K562 (cell line): ENCODE measurements at regions not wholly inside any gene's neighbourhood (a gene's known extent, or its start where the extent isn't known, plus 50 kb on each side); places are given as distances from the start of the nearest gene placed in this dataset.

Experiments
- ATAC-seq: fragments of 200-7000 bp; cut with Tn5 transposase; 3 replicates; pipeline ENCODE4 v1.9.1; 2020; ENCODE audit warnings: moderate library complexity
- BruUV-seq: library from RNA; stranded (reverse); fragments of 400-500 nt; replicated peaks from 2 replicates; lab custom pipeline; 2021; lab: Mats Ljungman, UMichigan
- CTCF ChIA-PET: fragments of 300-600 bp; formaldehyde crosslinking; extraction: SDS; loops from one replicate; lab custom pipeline; 2021; ENCODE audit warnings: low intra/inter-chr PET ratio; lab: Yijun Ruan, JAX
- POLR2A ChIA-PET: fragments of 300-600, 350-650 bp; sonication (Branson Sonifier 250); formaldehyde crosslinking; extraction: SDS; loops from one replicate; lab custom pipeline; 2021; ENCODE audit warnings: antibody characterized with exemption, inconsistent platforms; lab: Yijun Ruan, JAX
- DNase-seq, 4 experiments: peaks; one replicate each; pipeline versions ENCODE4 v3.0.0 to v3.0.0-alpha.2; 2011 to 2018; ENCODE audit warnings: low spot score in 3 of 4, mixed read lengths in 3 of 4; ENCODE audit errors: extremely low read depth in 1 of 4
- FAIRE-seq: peaks from 2 replicates; lab custom pipeline; 2011; peaks lifted over from hg19 to GRCh38; lab: Jason Lieb, UNC
- H2AFZ ChIP-seq: 2 replicates; pipeline ENCODE4 v1.6.0; 2011; ENCODE audit warnings: low read depth, low read length, control low read depth, inconsistent platforms
- H3K27ac ChIP-seq: fragments of 200-600 bp; 3 replicates; pipeline ENCODE4 v1.8.0; 2011; ENCODE audit warnings: low read depth, mild to moderate bottlenecking, control low read depth, inconsistent platforms, low read length, moderate library complexity, mixed read lengths; ENCODE audit errors: extremely low read depth
- H3K27me3 ChIP-seq, 2 experiments: fragments of 300-600 bp in 1 of 2; 2 replicates in 1 of 2; 3 replicates in 1 of 2; pipeline versions ENCODE4 v1.6.0 to v1.8.0; 2011; ENCODE audit warnings: inconsistent platforms in 2 of 2, low read length in 2 of 2, mild to moderate bottlenecking in 1 of 2, mixed read lengths in 1 of 2, moderate library complexity in 1 of 2; ENCODE audit not compliant: control insufficient read depth in 2 of 2, insufficient read depth in 2 of 2
- H3K36me3 ChIP-seq: fragments of 300-600 bp; 3 replicates; pipeline ENCODE4 v1.8.0; 2011; ENCODE audit warnings: mild to moderate bottlenecking, low read length, inconsistent platforms; ENCODE audit not compliant: control insufficient read depth, insufficient read depth
- H3K4me1 ChIP-seq, 2 experiments: fragments of 200-600 bp in 1 of 2; replicated peaks in 1 of 2; 2 replicates in 1 of 2; 3 replicates in 1 of 2; pipeline versions ENCODE4 v1.5.1 to v1.8.0; 2011; ENCODE audit warnings: inconsistent platforms in 2 of 2, low read length in 2 of 2, mild to moderate bottlenecking in 1 of 2, mixed read lengths in 1 of 2, moderate library complexity in 1 of 2; ENCODE audit not compliant: control insufficient read depth in 2 of 2, insufficient read depth in 2 of 2
- H3K4me2 ChIP-seq: 2 replicates; pipeline ENCODE4 v1.6.1; 2011; ENCODE audit warnings: low read length, control low read depth, inconsistent platforms, mixed read lengths; ENCODE audit not compliant: insufficient read depth
- H3K4me3 ChIP-seq: fragments of 200-600 bp; sonication (generic), shearing (Covaris generic); 2 replicates; pipeline ENCODE4 v1.5.1; 2016; ENCODE audit warnings: control low read depth, inconsistent platforms
- H3K79me2 ChIP-seq: fragments of 200-600 bp; 3 replicates; pipeline ENCODE4 v1.8.0; 2011; ENCODE audit warnings: low read length, inconsistent platforms; ENCODE audit not compliant: control insufficient read depth, insufficient read depth
- H3K9ac ChIP-seq, 2 experiments: 2 replicates each; pipeline versions ENCODE4 v1.6.0 to v1.6.1; 2011; ENCODE audit warnings: low read depth in 2 of 2, low read length in 2 of 2, control low read depth in 1 of 2, inconsistent platforms in 1 of 2, mild to moderate bottlenecking in 1 of 2, mixed read lengths in 1 of 2; ENCODE audit not compliant: insufficient read depth in 1 of 2
- H3K9me1 ChIP-seq: one replicate; pipeline ENCODE4 v1.6.0; 2011; ENCODE audit warnings: inconsistent platforms, mild to moderate bottlenecking, low read length, moderate library complexity; ENCODE audit not compliant: control insufficient read depth, insufficient read depth
- H3K9me3 ChIP-seq: replicated peaks from 2 replicates; pipeline ENCODE4 v1.5.1; 2011; ENCODE audit warnings: low read depth, low read length, inconsistent platforms; ENCODE audit not compliant: control insufficient read depth, insufficient read depth
- H4K20me1 ChIP-seq: replicated peaks from 2 replicates; pipeline ENCODE4 v1.6.1; 2011; ENCODE audit warnings: low read length, inconsistent platforms, mixed read lengths; ENCODE audit not compliant: control insufficient read depth, insufficient read depth
- ARHGAP35 ChIP-seq: fragments of 450-650 bp; IDR thresholded peaks from 2 replicates; pipeline ENCODE4 v1.6.1; 2018; ENCODE audit not compliant: partially characterized antibody
- ASH1L ChIP-seq: fragments of 450-650 bp; IDR thresholded peaks from 2 replicates; pipeline ENCODE4 v1.6.1; 2018; ENCODE audit warnings: borderline replicate concordance, mild to moderate bottlenecking, low read depth; ENCODE audit not compliant: partially characterized antibody
- ELF1 ChIP-seq: fragments of 200-800 bp; sonication (Bioruptor generic); IDR thresholded peaks from 2 replicates; pipeline ENCODE4 v1.6.1; 2016; ENCODE audit warnings: missing genetic modification characterization, missing compliant biosample characterization
- FOXJ3 ChIP-seq: sonication (generic); formaldehyde crosslinking; IDR thresholded peaks from 2 replicates; pipeline ENCODE4 v1.4.0; 2020; ENCODE audit warnings: mild to moderate bottlenecking, missing genetic modification reagents
- HNRNPLL ChIP-seq: fragments of 200-400 bp; formaldehyde crosslinking; IDR thresholded peaks from 2 replicates; pipeline ENCODE4 v1.6.1; 2017; ENCODE audit warnings: low read length, low read depth, mild to moderate bottlenecking; ENCODE audit not compliant: poor library complexity, severe bottlenecking
- MAX ChIP-seq: sonication (generic); formaldehyde crosslinking; IDR thresholded peaks from 2 replicates; pipeline ENCODE4 v1.9.0; 2022; ENCODE audit warnings: mild to moderate bottlenecking, missing genetic modification reagents
- RERE ChIP-seq: sonication (generic); formaldehyde crosslinking; IDR thresholded peaks from 2 replicates; pipeline ENCODE4 v1.8.0; 2023; ENCODE audit warnings: missing genetic modification reagents, mild to moderate bottlenecking, borderline replicate concordance
- TAF15 ChIP-seq: fragments of 200-400 bp; formaldehyde crosslinking; IDR thresholded peaks from 2 replicates; pipeline ENCODE4 v1.6.1; 2017; ENCODE audit warnings: mild to moderate bottlenecking, low read depth, low read length, moderate library complexity
- ZNF165 ChIP-seq: fragments of 250-450 bp; sonication (Bioruptor Pico); IDR thresholded peaks from 2 replicates; pipeline ENCODE4 v1.4.0; 2020; ENCODE audit warnings: borderline replicate concordance
- ZNF639 ChIP-seq, 2 experiments: fragments of 200-800 bp in 1 of 2; sonication (Bioruptor generic) in 1 of 2; sonication (generic) in 1 of 2; formaldehyde crosslinking in 1 of 2; IDR thresholded peaks in 1 of 2; conservative IDR thresholded peaks in 1 of 2; 2 replicates each; pipeline versions ENCODE4 v1.5.0 to v1.6.1; 2016 to 2020; ENCODE audit warnings: missing compliant biosample characterization in 1 of 2, missing genetic modification characterization in 1 of 2, missing genetic modification reagents in 1 of 2
- ZNF764 ChIP-seq: fragments of 250-450 bp; sonication (Bioruptor Pico); IDR thresholded peaks from 2 replicates; pipeline ENCODE4 v1.4.0; 2020; ENCODE audit warnings: low read depth, mild to moderate bottlenecking, moderate library complexity
- WGBS: fragments of 100-300 bp; shearing (Covaris generic); methylation state at CpG from one replicate; pipeline ENCODE4 v1.1.6; 2016; ENCODE audit warnings: low coverage, mixed read lengths; ENCODE audit not compliant: insufficient coverage; ENCODE audit errors: missing lambda C conversion rate; 5-methylcytosine and 5-hydroxymethylcytosine counted together
- in situ Hi-C: fragments of 300-500 bp; cut with MboI; formaldehyde crosslinking; loops from 4 replicates; pipeline ENCODE4 v1.15.0; 2018; ENCODE audit warnings: inconsistent platforms, mixed read lengths
- intact Hi-C: fragments of 100-400 bp; cut with micrococcal nuclease; formaldehyde crosslinking; loops from 2 replicates; pipeline ENCODE4 v1.14.2; 2022

- H3K79me2 ChIP-seq = no peaks in the 10 kb centered on the region
- ChIA-PET POLR2A (interaction anchor here (0.6 to 7.9 kb wide), 19 partner anchors 9 to 348 kb away, joined by 3 to 88 read pairs (median 4); no protein-coding TSS in a partner anchor), CTCF (interaction anchor here (0.6 kb wide), 1 partner anchor 80 kb away, joined by 3 read pairs; no protein-coding TSS in a partner anchor)
- H3K9ac ChIP-seq = no peak overlapping the region
- H3K4me3 ChIP-seq = no peak overlapping the region
- WGBS = 1% methylated on average over 7 of the region's 7 CpGs
- no peaks in the 10 kb centered on the region for H3K9me3 ChIP-seq
- FAIRE-seq (no peak), ATAC-seq (no peak), DNase-seq (peak in 1 of 4 experiments; percentile 54)
- BruUV-seq = no TSS peak
- intact Hi-C loops (loop anchor here (5.0 to 10.0 kb wide), 2 partner anchors 69 to 392 kb away; no protein-coding TSS in a partner anchor), in situ Hi-C loops (no loop called here)
- peaks cover 15 to 49% of the 10 kb centered on the region in 2 experiments; a peak in 4 of 5 replicates for H3K27me3 ChIP-seq
- peaks cover 16% of the 10 kb centered on the region; the same call in 1 of the 2 replicates for H4K20me1 ChIP-seq
- no peak overlapping the region for H3K27ac ChIP-seq
- H3K9me1 ChIP-seq = no peaks in the 10 kb centered on the region
- H2AFZ ChIP-seq = no peak overlapping the region
- H3K4me1 ChIP-seq = peaks cover 10% of the 10 kb centered on the region in 2 experiments
- H3K36me3 ChIP-seq = no peaks in the 10 kb centered on the region
- no peak overlapping the region for H3K4me2 ChIP-seq
- TF ChIP-seq HNRNPLL = no peak
- TF ChIP-seq FOXJ3 (CRISPR knock-in tag) = no peak
- TF ChIP-seq MAX (CRISPR knock-in tag) = peak; percentile 5; the same call in 1 of the 2 replicates
- no peak for TF ChIP-seq ARHGAP35
- TF ChIP-seq ELF1 (tag) = no peak
- peak in 1 of 2 experiments; percentile 95; a peak in 1 of 4 replicates for TF ChIP-seq ZNF639 (CRISPR knock-in tag; conservative IDR thresholded peaks at IDR 0.05 in 1 of 2, IDR thresholded peaks at IDR 0.05 in 1 of 2)
- TF ChIP-seq ZNF165 (CRISPR knock-in tag) = 0 out of 2 replicates have a peak, but pooled peaks have one; percentile 6
- TF ChIP-seq TAF15 = no peak
- TF ChIP-seq RERE (CRISPR knock-in tag) = no peak
- no peak for TF ChIP-seq ZNF764 (CRISPR knock-in tag)
- no peak for TF ChIP-seq ASH1L
Observed at GRCh38 chr22:22032906-22033802, 50.6 kb upstream of the TOP3B start.
